HepG2 (cell line): ENCODE measurements at regions not wholly inside any gene's neighbourhood (a gene's known extent, or its start where the extent isn't known, plus 50 kb on each side); places are given as distances from the start of the nearest gene placed in this dataset.

Experiments
- ATAC-seq: fragments of 200-7000 bp; cut with Tn5 transposase; 3 replicates; pipeline ENCODE4 v1.9.1; 2020; ENCODE audit warnings: mild to moderate bottlenecking, moderate library complexity
- BruUV-seq: library from RNA; stranded (reverse); fragments of 400-500 nt; replicated peaks from 2 replicates; lab custom pipeline; 2021; lab: Mats Ljungman, UMichigan
- CTCF ChIA-PET: fragments of 300-600 bp; formaldehyde crosslinking; extraction: SDS; loops from one replicate; lab custom pipeline; 2021; ENCODE audit warnings: low total read pairs, inconsistent platforms, low intra/inter-chr PET ratio; lab: Yijun Ruan, JAX
- POLR2A ChIA-PET: fragments of 350-600 bp; sonication (Branson Sonifier 250); formaldehyde crosslinking; loops from one replicate; lab custom pipeline; 2020; ENCODE audit warnings: antibody characterized with exemption, inconsistent platforms; lab: Yijun Ruan, JAX
- DNase-seq: peaks from one replicate; pipeline ENCODE4 v3.0.0-alpha.2; 2015; ENCODE audit warnings: low spot score
- FAIRE-seq: peaks from 3 replicates; lab custom pipeline; 2011; peaks lifted over from hg19 to GRCh38; lab: Jason Lieb, UNC
- H2AFZ ChIP-seq: one replicate; pipeline ENCODE4 v1.6.1; 2011; ENCODE audit warnings: low read length, inconsistent platforms
- H3K27ac ChIP-seq: fragments of 300-600 bp; 3 replicates; pipeline ENCODE4 v1.8.0; 2011; ENCODE audit warnings: mixed run types, mild to moderate bottlenecking, mixed read lengths, low read length, inconsistent platforms; ENCODE audit not compliant: insufficient read depth; ENCODE audit errors: extremely low read length
- H3K27me3 ChIP-seq, 2 experiments: fragments of 200-600 bp in 1 of 2; 2 replicates in 1 of 2; 3 replicates in 1 of 2; pipeline versions ENCODE4 v1.6.0 to v1.8.0; 2011; ENCODE audit warnings: low read length in 2 of 2, mild to moderate bottlenecking in 2 of 2, moderate library complexity in 2 of 2, inconsistent platforms in 1 of 2; ENCODE audit not compliant: insufficient read depth in 2 of 2, control insufficient read depth in 1 of 2
- H3K36me3 ChIP-seq, 2 experiments: fragments of 200-600 bp in 1 of 2; replicated peaks in 1 of 2; 2 replicates in 1 of 2; 3 replicates in 1 of 2; pipeline versions ENCODE4 v1.5.1 to v1.8.0; 2011; ENCODE audit warnings: low read length in 2 of 2, inconsistent platforms in 1 of 2; ENCODE audit not compliant: insufficient read depth in 2 of 2, control insufficient read depth in 1 of 2
- H3K4me1 ChIP-seq: 2 replicates; pipeline ENCODE4 v1.5.1; 2012; ENCODE audit warnings: low read length, inconsistent platforms; ENCODE audit not compliant: insufficient read depth
- H3K4me2 ChIP-seq: 2 replicates; pipeline ENCODE4 v1.6.0; 2011; ENCODE audit warnings: low read depth, low read length, inconsistent platforms
- H3K4me3 ChIP-seq, 3 experiments: fragments of 200-600 bp in 1 of 3; sonication (generic), shearing (Covaris generic) in 1 of 3; replicated peaks in 1 of 3; 2 replicates each; pipeline ENCODE4 v1.5.1; 2011 to 2016; ENCODE audit warnings: low read length in 3 of 3, inconsistent platforms in 2 of 3, low read depth in 2 of 3, mild to moderate bottlenecking in 2 of 3, control low read depth in 1 of 3, mixed read lengths in 1 of 3; ENCODE audit not compliant: insufficient read depth in 1 of 3
- H3K79me2 ChIP-seq: one replicate; pipeline ENCODE4 v1.6.1; 2011; ENCODE audit warnings: low read length, inconsistent platforms; ENCODE audit not compliant: insufficient read depth
- H3K9ac ChIP-seq: 2 replicates; pipeline ENCODE4 v1.6.0; 2011; ENCODE audit warnings: mild to moderate bottlenecking, low read depth, low read length, inconsistent platforms; ENCODE audit not compliant: insufficient read depth
- H3K9me3 ChIP-seq: 2 replicates; pipeline ENCODE4 v1.5.1; 2012; ENCODE audit warnings: mild to moderate bottlenecking, low read length
- H4K20me1 ChIP-seq: 2 replicates; pipeline ENCODE4 v1.6.0; 2011; ENCODE audit warnings: inconsistent platforms, mild to moderate bottlenecking, low read length, moderate library complexity; ENCODE audit not compliant: insufficient read depth
- CBFB ChIP-seq: sonication (generic); formaldehyde crosslinking; IDR thresholded peaks from 2 replicates; pipeline ENCODE4 v1.4.0; 2020; ENCODE audit warnings: missing genetic modification reagents
- CHCHD3 ChIP-seq: sonication (generic); formaldehyde crosslinking; IDR thresholded peaks from 2 replicates; pipeline ENCODE4 v1.8.0; 2022; ENCODE audit warnings: mild to moderate bottlenecking, missing genetic modification reagents, moderate library complexity
- HDAC1 ChIP-seq: sonication (generic); formaldehyde crosslinking; IDR thresholded peaks from 2 replicates; pipeline ENCODE4 v1.5.1; 2020; ENCODE audit warnings: mild to moderate bottlenecking, missing genetic modification reagents
- HNF4G ChIP-seq, 2 experiments: sonication (generic) in 1 of 2; formaldehyde crosslinking in 1 of 2; IDR thresholded peaks; 2 replicates each; pipeline versions ENCODE4 v1.4.0 to v1.6.1; 2011 to 2020; ENCODE audit warnings: borderline replicate concordance in 2 of 2, low read depth in 2 of 2, mild to moderate bottlenecking in 2 of 2, low read length in 1 of 2, missing genetic modification reagents in 1 of 2, moderate library complexity in 1 of 2
- KDM3A ChIP-seq: IDR thresholded peaks from 2 replicates; pipeline ENCODE4 v1.6.1; 2018; ENCODE audit warnings: low read depth, missing compliant biosample characterization
- NFKBIZ ChIP-seq: IDR thresholded peaks from 2 replicates; pipeline ENCODE4 v1.6.1; 2018; ENCODE audit warnings: missing genetic modification reagents, missing compliant biosample characterization
- NKX3-1 ChIP-seq: sonication (generic); formaldehyde crosslinking; IDR thresholded peaks from 2 replicates; pipeline ENCODE4 v1.5.0; 2020; ENCODE audit warnings: missing genetic modification reagents
- POGZ ChIP-seq: sonication (generic); formaldehyde crosslinking; IDR thresholded peaks from 2 replicates; pipeline ENCODE4 v1.4.0; 2020; ENCODE audit warnings: mild to moderate bottlenecking, missing genetic modification reagents
- RBM39 ChIP-seq: fragments of 200-400 bp; formaldehyde crosslinking; IDR thresholded peaks from one replicate; pipeline ENCODE4 v1.6.1; 2018; ENCODE audit warnings: antibody characterized with exemption, mild to moderate bottlenecking, low read depth, low read length; ENCODE audit not compliant: poor library complexity, severe bottlenecking
- SOX6 ChIP-seq, 2 experiments: fragments of 450-650 bp in 1 of 2; sonication (generic) in 1 of 2; formaldehyde crosslinking in 1 of 2; IDR thresholded peaks; 2 replicates each; pipeline versions ENCODE4 v1.4.0 to v1.6.1; 2017 to 2020; ENCODE audit warnings: antibody characterized with exemption in 1 of 2, mild to moderate bottlenecking in 1 of 2, missing genetic modification reagents in 1 of 2
- TERF1 ChIP-seq: sonication (generic); formaldehyde crosslinking; IDR thresholded peaks from 2 replicates; pipeline ENCODE4 v1.8.0; 2022; ENCODE audit warnings: mild to moderate bottlenecking, missing genetic modification reagents, moderate library complexity
- ZBTB10 ChIP-seq: sonication (generic); formaldehyde crosslinking; IDR thresholded peaks from 2 replicates; pipeline ENCODE4 v1.4.0; 2020; ENCODE audit warnings: missing genetic modification reagents, borderline replicate concordance
- ZNF7 ChIP-seq: IDR thresholded peaks from 2 replicates; pipeline ENCODE4 v1.6.1; 2016; ENCODE audit warnings: missing biosample characterization, missing genetic modification reagents
- ZNF749 ChIP-seq: sonication (generic); formaldehyde crosslinking; IDR thresholded peaks from 2 replicates; pipeline ENCODE4 v1.8.0; 2022; ENCODE audit warnings: mild to moderate bottlenecking, missing genetic modification reagents, moderate library complexity, borderline replicate concordance
- ZNF75D ChIP-seq: sonication (generic); formaldehyde crosslinking; IDR thresholded peaks from 2 replicates; pipeline ENCODE4 v1.8.1; 2023; ENCODE audit warnings: missing genetic modification reagents, mild to moderate bottlenecking, borderline replicate concordance
- ZSCAN30 ChIP-seq: sonication (generic); formaldehyde crosslinking; IDR thresholded peaks from 2 replicates; pipeline ENCODE4 v1.5.0; 2020; ENCODE audit warnings: mild to moderate bottlenecking, missing genetic modification reagents
- WGBS: methylation state at CpG from one replicate; pipeline ENCODE4 v1.1.6; 2017; ENCODE audit warnings: low lambda C conversion rate; 5-methylcytosine and 5-hydroxymethylcytosine counted together
- in situ Hi-C: cut with HindIII; loops from 2 replicates; pipeline ENCODE4 v1.10.0; 2017; ENCODE audit warnings: low pct_unique_long_range_greater_than_20kb; ENCODE audit not compliant: extremely low pct_ligation_motif_present
- intact Hi-C: fragments of 100-400 bp; cut with micrococcal nuclease; formaldehyde crosslinking; loops from one replicate; pipeline ENCODE4 v1.10.0; 2022; ENCODE audit not compliant: unreplicated experiment

- Histone ChIP-seq H3K9ac (no peak overlapping the region), H3K4me1 (no peaks in the 10 kb centered on the region), H3K27ac (no peak overlapping the region), H3K79me2 (no peaks in the 10 kb centered on the region), H3K9me3 (no peaks in the 10 kb centered on the region), H3K4me2 (no peak overlapping the region), H3K27me3 (no peaks in the 10 kb centered on the region), H3K4me3 (no peak overlapping the region), H2AFZ (no peak overlapping the region), H3K36me3 (no peaks in the 10 kb centered on the region), H4K20me1 (no peaks in the 10 kb centered on the region)
- intact Hi-C loops: no loop called here
- WGBS: 1% methylated on average over 3 of the region's 3 CpGs
- in situ Hi-C loops: no loop called here
- DNase-seq (no peak), FAIRE-seq (no peak), ATAC-seq (no peak)
- TF ChIP-seq HNF4G (IDR thresholded peaks at IDR 0.05; ENCODE audit: borderline replicate concordance, low read depth, low read length): no peak
- no peak for TF ChIP-seq HNF4G (CRISPR knock-in tag; IDR thresholded peaks at IDR 0.05; ENCODE audit: borderline replicate concordance, low read depth)
- no peak for TF ChIP-seq CBFB (CRISPR knock-in tag)
- no peak for TF ChIP-seq KDM3A (CRISPR knock-in tag)
- no peak for TF ChIP-seq SOX6 (IDR thresholded peaks at IDR 0.05)
- TF ChIP-seq SOX6 (CRISPR knock-in tag; IDR thresholded peaks at IDR 0.05): no peak
- TF ChIP-seq CHCHD3 (CRISPR knock-in tag): no peak
- TF ChIP-seq ZSCAN30 (CRISPR knock-in tag): no peak
- no peak for TF ChIP-seq NKX3-1 (CRISPR knock-in tag)
- TF ChIP-seq ZNF749: no peak
- ChIA-PET POLR2A (no interaction called here), CTCF (no interaction called here)
- BruUV-seq: no TSS peak
Observed at GRCh38 chr2:208708486-208708885, 301.9 kb downstream of the PTH2R start.

- Histone ChIP-seq H3K9me3 (no peaks in the 10 kb centered on the region), H3K27me3 (no peaks in the 10 kb centered on the region), H3K9ac (no peak overlapping the region), H3K4me1 (no peaks in the 10 kb centered on the region), H3K36me3 (no peaks in the 10 kb centered on the region), H3K27ac (no peak overlapping the region), H4K20me1 (no peaks in the 10 kb centered on the region), H2AFZ (no peak overlapping the region), H3K79me2 (no peaks in the 10 kb centered on the region), H3K4me2 (no peak overlapping the region), H3K4me3 (no peak overlapping the region)
- in situ Hi-C loops: no loop called here
- DNase-seq (no peak), ATAC-seq (no peak), FAIRE-seq (no peak)
- BruUV-seq: no TSS peak
- CTCF ChIA-PET: no interaction called here
- POLR2A ChIA-PET: no interaction called here
- intact Hi-C loops: no loop called here
- TF ChIP-seq TERF1 (CRISPR knock-in tag) (no peak), ZBTB10 (no peak), HDAC1 (CRISPR knock-in tag) (no peak), ZNF75D (CRISPR knock-in tag) (no peak), NFKBIZ (CRISPR knock-in tag) (no peak), ZNF7 (no peak), RBM39 (no peak), POGZ (CRISPR knock-in tag) (no peak)
Observed at GRCh38 chr2:208711598-208711997, 305.0 kb downstream of the PTH2R start.
